Gastrocnemius medialis (tissue), 4 donors: ENCODE measurements at regions not wholly inside any gene's neighbourhood (a gene's known extent, or its start where the extent isn't known, plus 50 kb on each side); places are given as distances from the start of the nearest gene placed in this dataset.

Source experiments
- POLR2A ChIP-seq, 2 donors: fragments of 450-650 bp; IDR thresholded peaks; one replicate each; pipeline ENCODE4 v1.6.1; 2017; ENCODE audit warnings: antibody characterized with exemption in 2 of 2, mild to moderate bottlenecking in 2 of 2, moderate library complexity in 2 of 2
- TF ChIP-seq, protein P1 (sequence below), 5 experiments: fragments of 450-650 bp in 3 of 5; fragments of 200-600 bp in 2 of 5; sonication (generic) in 2 of 5; IDR thresholded peaks in 4 of 5; conservative IDR thresholded peaks in 1 of 5; 1 replicate in 4 of 5; 2 replicates in 1 of 5; pipeline ENCODE4 v1.5.1; 2016 to 2019; ENCODE audit warnings: antibody characterized with exemption in 5 of 5, mild to moderate bottlenecking in 3 of 5, moderate library complexity in 3 of 5

GRCh38 chrY:14330362-14330761, 194.0 kb upstream of the NLGN4Y start:
- TF ChIP-seq, protein P1, sequence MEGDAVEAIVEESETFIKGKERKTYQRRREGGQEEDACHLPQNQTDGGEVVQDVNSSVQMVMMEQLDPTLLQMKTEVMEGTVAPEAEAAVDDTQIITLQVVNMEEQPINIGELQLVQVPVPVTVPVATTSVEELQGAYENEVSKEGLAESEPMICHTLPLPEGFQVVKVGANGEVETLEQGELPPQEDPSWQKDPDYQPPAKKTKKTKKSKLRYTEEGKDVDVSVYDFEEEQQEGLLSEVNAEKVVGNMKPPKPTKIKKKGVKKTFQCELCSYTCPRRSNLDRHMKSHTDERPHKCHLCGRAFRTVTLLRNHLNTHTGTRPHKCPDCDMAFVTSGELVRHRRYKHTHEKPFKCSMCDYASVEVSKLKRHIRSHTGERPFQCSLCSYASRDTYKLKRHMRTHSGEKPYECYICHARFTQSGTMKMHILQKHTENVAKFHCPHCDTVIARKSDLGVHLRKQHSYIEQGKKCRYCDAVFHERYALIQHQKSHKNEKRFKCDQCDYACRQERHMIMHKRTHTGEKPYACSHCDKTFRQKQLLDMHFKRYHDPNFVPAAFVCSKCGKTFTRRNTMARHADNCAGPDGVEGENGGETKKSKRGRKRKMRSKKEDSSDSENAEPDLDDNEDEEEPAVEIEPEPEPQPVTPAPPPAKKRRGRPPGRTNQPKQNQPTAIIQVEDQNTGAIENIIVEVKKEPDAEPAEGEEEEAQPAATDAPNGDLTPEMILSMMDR (IDR thresholded peaks at IDR 0.05 in 4 of 5, conservative IDR thresholded peaks at IDR 0.05 in 1 of 5): no peak
- TF ChIP-seq POLR2A (IDR thresholded peaks at IDR 0.05): no peak
